ENCODE measurements at regions not wholly inside any gene's neighbourhood (a gene's known extent, or its start where the extent isn't known, plus 50 kb on each side); places are given as distances from the start of the nearest gene placed in this dataset.

DNA sequence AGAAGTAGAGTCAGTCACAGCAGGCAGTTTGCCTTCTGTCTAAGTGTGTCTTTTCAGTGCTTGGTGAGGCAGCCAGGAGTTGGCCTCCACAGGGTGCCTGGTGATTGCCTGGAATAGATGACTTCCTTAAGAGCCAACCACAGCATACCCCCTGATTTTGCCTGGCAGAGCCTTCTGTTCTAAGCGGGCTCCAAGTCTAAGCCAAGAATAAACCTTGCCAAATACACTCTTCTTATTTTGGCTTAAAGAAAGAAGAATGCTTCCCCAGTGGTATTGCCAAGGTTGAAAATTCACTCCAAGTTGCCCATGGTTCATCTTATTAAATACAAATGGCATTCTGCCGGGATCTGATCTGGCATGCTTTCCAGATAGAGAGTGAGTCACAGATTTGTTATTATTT is 1424.8 kb upstream of the EYS start:
- no peak overlapping the region for H3K4me3 ChIP-seq
- H2AFZ ChIP-seq = no peak overlapping the region
- H3K36me3 ChIP-seq (replicated peaks; ENCODE audit: insufficient read depth, low read depth) = no peaks in the 10 kb centered on the region
- no peak for DNase-seq (ENCODE audit: low spot score)
- no peaks in the 10 kb centered on the region for H3K9me2 ChIP-seq (replicated peaks; ENCODE audit: insufficient read depth)
- no peaks in the 10 kb centered on the region for H3K79me2 ChIP-seq
- WGBS (ENCODE audit: low lambda C conversion rate, missing lambda C conversion rate) = 91% methylated on average over 2 of the region's 2 CpGs
- no peaks in the 10 kb centered on the region for H4K20me1 ChIP-seq (ENCODE audit: insufficient read depth, poor library complexity, severe bottlenecking)
- no peaks in the 10 kb centered on the region for H3K27me3 ChIP-seq
- TF ChIP-seq, protein P1, sequence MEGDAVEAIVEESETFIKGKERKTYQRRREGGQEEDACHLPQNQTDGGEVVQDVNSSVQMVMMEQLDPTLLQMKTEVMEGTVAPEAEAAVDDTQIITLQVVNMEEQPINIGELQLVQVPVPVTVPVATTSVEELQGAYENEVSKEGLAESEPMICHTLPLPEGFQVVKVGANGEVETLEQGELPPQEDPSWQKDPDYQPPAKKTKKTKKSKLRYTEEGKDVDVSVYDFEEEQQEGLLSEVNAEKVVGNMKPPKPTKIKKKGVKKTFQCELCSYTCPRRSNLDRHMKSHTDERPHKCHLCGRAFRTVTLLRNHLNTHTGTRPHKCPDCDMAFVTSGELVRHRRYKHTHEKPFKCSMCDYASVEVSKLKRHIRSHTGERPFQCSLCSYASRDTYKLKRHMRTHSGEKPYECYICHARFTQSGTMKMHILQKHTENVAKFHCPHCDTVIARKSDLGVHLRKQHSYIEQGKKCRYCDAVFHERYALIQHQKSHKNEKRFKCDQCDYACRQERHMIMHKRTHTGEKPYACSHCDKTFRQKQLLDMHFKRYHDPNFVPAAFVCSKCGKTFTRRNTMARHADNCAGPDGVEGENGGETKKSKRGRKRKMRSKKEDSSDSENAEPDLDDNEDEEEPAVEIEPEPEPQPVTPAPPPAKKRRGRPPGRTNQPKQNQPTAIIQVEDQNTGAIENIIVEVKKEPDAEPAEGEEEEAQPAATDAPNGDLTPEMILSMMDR (IDR thresholded peaks at IDR 0.05; ENCODE audit: poor library complexity) = no peak
- TF ChIP-seq EZH2 (IDR thresholded peaks at IDR 0.05; ENCODE audit: borderline replicate concordance) = no peak
- TF ChIP-seq EZH2phosphoT487 (IDR thresholded peaks at IDR 0.05; ENCODE audit: low read depth, severe bottlenecking, unreplicated experiment) = no peak
- H3K9me3 ChIP-seq (ENCODE audit: low read depth) = no peaks in the 10 kb centered on the region
- H3K4me1 ChIP-seq (ENCODE audit: insufficient read depth) = no peaks in the 10 kb centered on the region
- H3K27ac ChIP-seq = no peak overlapping the region
- no peak overlapping the region for H3K4me2 ChIP-seq

- Histone ChIP-seq H3K9me2 (replicated peaks; ENCODE audit: insufficient read depth) (no peaks in the 10 kb centered on the region), H3K79me2 (no peaks in the 10 kb centered on the region), H4K20me1 (ENCODE audit: insufficient read depth, poor library complexity, severe bottlenecking) (no peaks in the 10 kb centered on the region), H3K27me3 (no peaks in the 10 kb centered on the region), H3K4me1 (ENCODE audit: insufficient read depth) (no peaks in the 10 kb centered on the region), H3K36me3 (replicated peaks; ENCODE audit: insufficient read depth, low read depth) (no peaks in the 10 kb centered on the region), H3K4me3 (no peak overlapping the region), H3K9me3 (ENCODE audit: low read depth) (no peaks in the 10 kb centered on the region), H3K27ac (no peak overlapping the region), H2AFZ (no peak overlapping the region), H3K4me2 (no peak overlapping the region)
- no peak for DNase-seq (ENCODE audit: low spot score)
- WGBS (ENCODE audit: low lambda C conversion rate, missing lambda C conversion rate) = 63% methylated on average over 4 of the region's 4 CpGs
- TF ChIP-seq EZH2phosphoT487 (IDR thresholded peaks at IDR 0.05; ENCODE audit: low read depth, severe bottlenecking, unreplicated experiment) = no peak
- TF ChIP-seq, protein P1 (IDR thresholded peaks at IDR 0.05; ENCODE audit: poor library complexity) = no peak
- no peak for TF ChIP-seq EZH2 (IDR thresholded peaks at IDR 0.05; ENCODE audit: borderline replicate concordance)
Observed at GRCh38 chr6:67129780-67130179, 1422.8 kb upstream of the EYS start.

DNA sequence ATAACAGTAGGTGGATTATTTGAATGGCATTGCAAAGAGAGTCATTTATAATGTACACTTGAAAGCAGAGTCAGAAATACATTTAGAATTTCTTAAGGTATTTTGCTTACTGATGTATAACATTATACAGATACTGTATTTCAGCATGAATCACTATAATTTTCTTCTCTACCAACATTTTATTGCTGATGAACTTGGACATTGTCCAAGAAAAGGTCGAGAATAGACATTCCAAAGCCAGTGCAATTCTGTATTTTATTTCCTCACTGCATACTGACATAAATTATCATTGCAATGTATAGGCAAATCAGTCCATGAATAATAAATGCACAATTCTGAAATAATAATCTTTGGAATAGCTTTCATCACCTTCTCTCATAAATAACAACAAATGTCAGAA is 1420.0 kb upstream of the EYS start:
- Histone ChIP-seq H3K9me3 (ENCODE audit: low read depth) (no peaks in the 10 kb centered on the region), H3K4me1 (ENCODE audit: insufficient read depth) (no peaks in the 10 kb centered on the region), H3K4me3 (no peak overlapping the region), H3K36me3 (replicated peaks; ENCODE audit: insufficient read depth, low read depth) (no peaks in the 10 kb centered on the region), H3K9me2 (replicated peaks; ENCODE audit: insufficient read depth) (no peaks in the 10 kb centered on the region), H3K27ac (no peak overlapping the region), H4K20me1 (ENCODE audit: insufficient read depth, poor library complexity, severe bottlenecking) (no peaks in the 10 kb centered on the region), H3K79me2 (no peaks in the 10 kb centered on the region), H3K4me2 (no peak overlapping the region), H2AFZ (no peak overlapping the region), H3K27me3 (no peaks in the 10 kb centered on the region)
- TF ChIP-seq EZH2phosphoT487 (IDR thresholded peaks at IDR 0.05; ENCODE audit: low read depth, severe bottlenecking, unreplicated experiment) = no peak
- TF ChIP-seq EZH2 (IDR thresholded peaks at IDR 0.05; ENCODE audit: borderline replicate concordance) = no peak
- TF ChIP-seq, protein P1 (IDR thresholded peaks at IDR 0.05; ENCODE audit: poor library complexity) = no peak
- no peak for DNase-seq (ENCODE audit: low spot score)
- WGBS (ENCODE audit: low lambda C conversion rate, missing lambda C conversion rate) = 45% methylated on average over 1 of the region's 1 CpG

DNA sequence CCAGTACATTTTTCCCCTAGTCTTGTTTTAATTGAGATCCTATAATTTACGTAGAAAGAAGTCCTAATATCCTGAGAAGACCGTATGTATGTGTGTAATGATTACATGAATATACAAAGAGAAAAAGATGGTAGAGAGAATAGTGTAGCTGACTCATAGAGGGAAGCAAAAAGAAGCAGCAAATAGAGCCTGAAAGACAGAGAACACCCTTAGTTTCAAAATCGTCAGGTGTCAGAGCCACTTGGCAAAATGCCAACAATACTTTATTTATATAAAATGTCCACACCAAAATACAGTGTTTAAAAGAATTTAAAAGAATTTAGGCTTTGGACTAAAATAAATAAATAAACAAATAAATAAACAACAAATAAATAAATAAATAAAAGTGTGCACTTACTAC is 1414.1 kb upstream of the EYS start:
- Histone ChIP-seq H3K4me2 (no peak overlapping the region), H3K79me2 (no peaks in the 10 kb centered on the region), H3K4me1 (ENCODE audit: insufficient read depth) (no peaks in the 10 kb centered on the region), H2AFZ (no peak overlapping the region), H3K27ac (no peak overlapping the region), H3K36me3 (replicated peaks; ENCODE audit: insufficient read depth, low read depth) (no peaks in the 10 kb centered on the region), H3K4me3 (no peak overlapping the region), H3K27me3 (no peaks in the 10 kb centered on the region), H3K9me3 (ENCODE audit: low read depth) (no peaks in the 10 kb centered on the region), H3K9me2 (replicated peaks; ENCODE audit: insufficient read depth) (no peaks in the 10 kb centered on the region), H4K20me1 (ENCODE audit: insufficient read depth, poor library complexity, severe bottlenecking) (no peaks in the 10 kb centered on the region)
- no peak for TF ChIP-seq EZH2 (IDR thresholded peaks at IDR 0.05; ENCODE audit: borderline replicate concordance)
- no peak for TF ChIP-seq EZH2phosphoT487 (IDR thresholded peaks at IDR 0.05; ENCODE audit: low read depth, severe bottlenecking, unreplicated experiment)
- TF ChIP-seq, protein P1 (IDR thresholded peaks at IDR 0.05; ENCODE audit: poor library complexity) = no peak
- no peak for DNase-seq (ENCODE audit: low spot score)
- WGBS (ENCODE audit: low lambda C conversion rate, missing lambda C conversion rate) = 84% methylated on average over 3 of the region's 3 CpGs

Data from hepatocyte (in vitro differentiated cells).